ENCODE measurements at regions not wholly inside any gene's neighbourhood (a gene's known extent, or its start where the extent isn't known, plus 50 kb on each side); places are given as distances from the start of the nearest gene placed in this dataset.

DNA sequence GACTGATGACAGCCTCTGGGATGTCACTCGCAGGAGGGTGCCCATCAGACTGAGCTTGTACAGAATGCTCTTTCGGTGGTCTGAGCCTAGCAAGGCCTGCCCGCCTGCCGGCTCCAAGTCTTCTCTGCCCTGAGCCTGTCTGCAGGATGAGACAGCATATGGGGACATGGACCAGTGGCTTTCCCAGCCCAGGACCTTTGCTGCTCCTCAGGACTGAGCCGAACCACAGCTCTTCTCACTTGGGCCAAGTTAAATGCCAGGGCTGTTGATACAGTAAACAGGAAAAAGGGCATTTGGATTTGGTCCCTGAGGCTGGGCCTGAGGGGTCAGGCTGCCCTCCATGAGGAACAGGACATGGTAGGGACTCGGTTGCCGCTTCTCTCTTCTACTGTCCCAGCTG lies 64.3 kb upstream of the EPS8L3 start:
- TF ChIP-seq MAX (IDR thresholded peaks at IDR 0.05), result no peak
- TF ChIP-seq YY1 (IDR thresholded peaks at IDR 0.05; ENCODE audit: low read depth), result no peak
- TF ChIP-seq FOXM1 (IDR thresholded peaks at IDR 0.05; ENCODE audit: borderline replicate concordance, low read depth), result no peak
- no peak for TF ChIP-seq CREB1 (IDR thresholded peaks at IDR 0.05; ENCODE audit: low read depth)
- no peak for TF ChIP-seq ZBTB7A (IDR thresholded peaks at IDR 0.05; ENCODE audit: low read depth)
- TF ChIP-seq TCF12 (IDR thresholded peaks at IDR 0.05; ENCODE audit: low read depth), result no peak
- TF ChIP-seq TEAD4 (IDR thresholded peaks at IDR 0.05), result no peak
- no peak for TF ChIP-seq NFIC (IDR thresholded peaks at IDR 0.05)
- TF ChIP-seq TAF1 (IDR thresholded peaks at IDR 0.05; ENCODE audit: low read depth), result no peak
- no peak for TF ChIP-seq REST (IDR thresholded peaks at IDR 0.05; ENCODE audit: low read depth)
- TF ChIP-seq, protein P1, sequence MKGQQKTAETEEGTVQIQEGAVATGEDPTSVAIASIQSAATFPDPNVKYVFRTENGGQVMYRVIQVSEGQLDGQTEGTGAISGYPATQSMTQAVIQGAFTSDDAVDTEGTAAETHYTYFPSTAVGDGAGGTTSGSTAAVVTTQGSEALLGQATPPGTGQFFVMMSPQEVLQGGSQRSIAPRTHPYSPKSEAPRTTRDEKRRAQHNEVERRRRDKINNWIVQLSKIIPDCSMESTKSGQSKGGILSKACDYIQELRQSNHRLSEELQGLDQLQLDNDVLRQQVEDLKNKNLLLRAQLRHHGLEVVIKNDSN (IDR thresholded peaks at IDR 0.05), result no peak
- no peak for TF ChIP-seq CEBPB (IDR thresholded peaks at IDR 0.05)
- no peak for TF ChIP-seq EGR1 (IDR thresholded peaks at IDR 0.05)
- no peak for TF ChIP-seq RAD21 (IDR thresholded peaks at IDR 0.05; ENCODE audit: low read depth)

DNA sequence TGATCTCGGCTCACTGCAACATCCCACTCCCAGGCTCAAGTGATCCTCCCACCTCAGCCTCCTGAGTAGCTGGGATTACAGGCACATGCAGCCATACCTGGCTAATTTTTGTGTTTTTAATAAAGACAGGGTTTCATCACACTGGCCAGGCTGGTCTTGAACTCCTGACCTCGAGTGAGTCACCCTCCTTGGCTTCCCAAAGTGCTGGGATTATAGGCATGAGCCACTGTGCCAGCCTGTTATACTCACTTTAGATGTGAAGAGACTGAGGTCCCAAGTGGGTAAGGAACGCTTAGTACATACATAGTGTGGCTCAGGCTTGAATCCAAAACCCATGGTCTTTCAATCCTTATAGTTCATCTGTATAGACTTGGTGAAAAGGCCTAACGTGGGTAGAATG lies 63.7 kb upstream of the EPS8L3 start:
- TF ChIP-seq ZBTB7A (IDR thresholded peaks at IDR 0.05; ENCODE audit: low read depth) (no peak), EP300 (IDR thresholded peaks at IDR 0.05; ENCODE audit: borderline replicate concordance) (no peak)

DNA sequence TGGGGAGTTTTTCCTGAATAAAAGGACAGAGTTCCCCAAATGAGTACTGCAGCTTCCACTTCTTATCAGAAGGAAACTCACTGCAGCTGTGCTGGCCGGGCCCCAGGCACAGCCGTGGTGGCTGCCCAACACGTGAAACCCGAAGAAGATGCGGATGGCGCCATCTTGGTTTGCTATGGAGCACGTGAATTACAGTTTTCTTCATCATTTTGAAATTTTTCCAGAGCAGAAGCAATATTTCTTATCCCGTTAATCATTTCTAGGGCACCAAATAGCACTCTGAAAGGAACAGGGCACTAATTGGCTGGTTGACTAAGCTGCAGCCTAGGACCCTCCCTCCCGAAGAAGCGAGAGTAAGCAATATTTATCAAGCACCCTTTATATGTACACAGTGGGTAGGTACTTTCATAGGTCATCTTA lies 63.2 kb upstream of the EPS8L3 start:
- no peak for TF ChIP-seq CREB1 (IDR thresholded peaks at IDR 0.05; ENCODE audit: low read depth)
- TF ChIP-seq TCF12 (IDR thresholded peaks at IDR 0.05; ENCODE audit: low read depth), result no peak
- no peak for TF ChIP-seq FOXM1 (IDR thresholded peaks at IDR 0.05; ENCODE audit: borderline replicate concordance, low read depth)
- no peak for TF ChIP-seq REST (IDR thresholded peaks at IDR 0.05; ENCODE audit: low read depth)
- TF ChIP-seq YY1 (IDR thresholded peaks at IDR 0.05; ENCODE audit: low read depth), result no peak
- no peak for TF ChIP-seq NFIC (IDR thresholded peaks at IDR 0.05)
- TF ChIP-seq MAX (IDR thresholded peaks at IDR 0.05), result no peak
- TF ChIP-seq TAF1 (IDR thresholded peaks at IDR 0.05; ENCODE audit: low read depth), result no peak
- TF ChIP-seq CEBPB (IDR thresholded peaks at IDR 0.05), result no peak

- no peak for TF ChIP-seq CREB1 (IDR thresholded peaks at IDR 0.05; ENCODE audit: low read depth)
- TF ChIP-seq EP300 (IDR thresholded peaks at IDR 0.05; ENCODE audit: borderline replicate concordance), result no peak
- TF ChIP-seq TCF12 (IDR thresholded peaks at IDR 0.05; ENCODE audit: low read depth), result no peak
- no peak for TF ChIP-seq TAF1 (IDR thresholded peaks at IDR 0.05; ENCODE audit: low read depth)
- TF ChIP-seq NFIC (IDR thresholded peaks at IDR 0.05), result no peak
- no peak for TF ChIP-seq RAD21 (IDR thresholded peaks at IDR 0.05; ENCODE audit: low read depth)
Observed at GRCh38 chr1:109826446-109826845, 62.7 kb upstream of the EPS8L3 start.

GRCh38 chr1:109824349-109825115 lies 60.8 kb upstream of the EPS8L3 start:
- TF ChIP-seq TEAD4 (IDR thresholded peaks at IDR 0.05), result no peak
- TF ChIP-seq RAD21 (IDR thresholded peaks at IDR 0.05; ENCODE audit: low read depth), result no peak
- no peak for TF ChIP-seq REST (IDR thresholded peaks at IDR 0.05; ENCODE audit: low read depth)
- no peak for TF ChIP-seq FOXM1 (IDR thresholded peaks at IDR 0.05; ENCODE audit: borderline replicate concordance, low read depth)
- TF ChIP-seq, protein P1 (IDR thresholded peaks at IDR 0.05), result no peak
- no peak for TF ChIP-seq TCF12 (IDR thresholded peaks at IDR 0.05; ENCODE audit: low read depth)
- no peak for TF ChIP-seq NFIC (IDR thresholded peaks at IDR 0.05)
- TF ChIP-seq TAF1 (IDR thresholded peaks at IDR 0.05; ENCODE audit: low read depth), result no peak
- TF ChIP-seq CREB1 (IDR thresholded peaks at IDR 0.05; ENCODE audit: low read depth), result no peak
- no peak for TF ChIP-seq ZBTB7A (IDR thresholded peaks at IDR 0.05; ENCODE audit: low read depth)
- no peak for TF ChIP-seq EP300 (IDR thresholded peaks at IDR 0.05; ENCODE audit: borderline replicate concordance)
- no peak for TF ChIP-seq MAX (IDR thresholded peaks at IDR 0.05)
- TF ChIP-seq CEBPB (IDR thresholded peaks at IDR 0.05), result no peak
- no peak for TF ChIP-seq EGR1 (IDR thresholded peaks at IDR 0.05)
- no peak for TF ChIP-seq YY1 (IDR thresholded peaks at IDR 0.05; ENCODE audit: low read depth)

Measured in Ishikawa (cell line).